ENCODE measurements at regions not wholly inside any gene's neighbourhood (a gene's known extent, or its start where the extent isn't known, plus 50 kb on each side); places are given as distances from the start of the nearest gene placed in this dataset.

- TF ChIP-seq, protein P1, sequence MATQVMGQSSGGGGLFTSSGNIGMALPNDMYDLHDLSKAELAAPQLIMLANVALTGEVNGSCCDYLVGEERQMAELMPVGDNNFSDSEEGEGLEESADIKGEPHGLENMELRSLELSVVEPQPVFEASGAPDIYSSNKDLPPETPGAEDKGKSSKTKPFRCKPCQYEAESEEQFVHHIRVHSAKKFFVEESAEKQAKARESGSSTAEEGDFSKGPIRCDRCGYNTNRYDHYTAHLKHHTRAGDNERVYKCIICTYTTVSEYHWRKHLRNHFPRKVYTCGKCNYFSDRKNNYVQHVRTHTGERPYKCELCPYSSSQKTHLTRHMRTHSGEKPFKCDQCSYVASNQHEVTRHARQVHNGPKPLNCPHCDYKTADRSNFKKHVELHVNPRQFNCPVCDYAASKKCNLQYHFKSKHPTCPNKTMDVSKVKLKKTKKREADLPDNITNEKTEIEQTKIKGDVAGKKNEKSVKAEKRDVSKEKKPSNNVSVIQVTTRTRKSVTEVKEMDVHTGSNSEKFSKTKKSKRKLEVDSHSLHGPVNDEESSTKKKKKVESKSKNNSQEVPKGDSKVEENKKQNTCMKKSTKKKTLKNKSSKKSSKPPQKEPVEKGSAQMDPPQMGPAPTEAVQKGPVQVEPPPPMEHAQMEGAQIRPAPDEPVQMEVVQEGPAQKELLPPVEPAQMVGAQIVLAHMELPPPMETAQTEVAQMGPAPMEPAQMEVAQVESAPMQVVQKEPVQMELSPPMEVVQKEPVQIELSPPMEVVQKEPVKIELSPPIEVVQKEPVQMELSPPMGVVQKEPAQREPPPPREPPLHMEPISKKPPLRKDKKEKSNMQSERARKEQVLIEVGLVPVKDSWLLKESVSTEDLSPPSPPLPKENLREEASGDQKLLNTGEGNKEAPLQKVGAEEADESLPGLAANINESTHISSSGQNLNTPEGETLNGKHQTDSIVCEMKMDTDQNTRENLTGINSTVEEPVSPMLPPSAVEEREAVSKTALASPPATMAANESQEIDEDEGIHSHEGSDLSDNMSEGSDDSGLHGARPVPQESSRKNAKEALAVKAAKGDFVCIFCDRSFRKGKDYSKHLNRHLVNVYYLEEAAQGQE (IDR thresholded peaks at IDR 0.05; ENCODE audit: unreplicated experiment), result no peak
- TF ChIP-seq ZNF114 (CRISPR knock-in tag; IDR thresholded peaks at IDR 0.05) (no peak), STAT1 (IDR thresholded peaks at IDR 0.05; ENCODE audit: unreplicated experiment) (no peak), NANOG (IDR thresholded peaks at IDR 0.05; ENCODE audit: borderline replicate concordance) (no peak), CREB1 (CRISPR knock-in tag; IDR thresholded peaks at IDR 0.05; ENCODE audit: low read depth) (no peak)
- TF ChIP-seq, protein P2, sequence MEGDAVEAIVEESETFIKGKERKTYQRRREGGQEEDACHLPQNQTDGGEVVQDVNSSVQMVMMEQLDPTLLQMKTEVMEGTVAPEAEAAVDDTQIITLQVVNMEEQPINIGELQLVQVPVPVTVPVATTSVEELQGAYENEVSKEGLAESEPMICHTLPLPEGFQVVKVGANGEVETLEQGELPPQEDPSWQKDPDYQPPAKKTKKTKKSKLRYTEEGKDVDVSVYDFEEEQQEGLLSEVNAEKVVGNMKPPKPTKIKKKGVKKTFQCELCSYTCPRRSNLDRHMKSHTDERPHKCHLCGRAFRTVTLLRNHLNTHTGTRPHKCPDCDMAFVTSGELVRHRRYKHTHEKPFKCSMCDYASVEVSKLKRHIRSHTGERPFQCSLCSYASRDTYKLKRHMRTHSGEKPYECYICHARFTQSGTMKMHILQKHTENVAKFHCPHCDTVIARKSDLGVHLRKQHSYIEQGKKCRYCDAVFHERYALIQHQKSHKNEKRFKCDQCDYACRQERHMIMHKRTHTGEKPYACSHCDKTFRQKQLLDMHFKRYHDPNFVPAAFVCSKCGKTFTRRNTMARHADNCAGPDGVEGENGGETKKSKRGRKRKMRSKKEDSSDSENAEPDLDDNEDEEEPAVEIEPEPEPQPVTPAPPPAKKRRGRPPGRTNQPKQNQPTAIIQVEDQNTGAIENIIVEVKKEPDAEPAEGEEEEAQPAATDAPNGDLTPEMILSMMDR (conservative IDR thresholded peaks at IDR 0.05; ENCODE audit: low read depth in 2 of 2), result no peak
- TF ChIP-seq, protein P3, sequence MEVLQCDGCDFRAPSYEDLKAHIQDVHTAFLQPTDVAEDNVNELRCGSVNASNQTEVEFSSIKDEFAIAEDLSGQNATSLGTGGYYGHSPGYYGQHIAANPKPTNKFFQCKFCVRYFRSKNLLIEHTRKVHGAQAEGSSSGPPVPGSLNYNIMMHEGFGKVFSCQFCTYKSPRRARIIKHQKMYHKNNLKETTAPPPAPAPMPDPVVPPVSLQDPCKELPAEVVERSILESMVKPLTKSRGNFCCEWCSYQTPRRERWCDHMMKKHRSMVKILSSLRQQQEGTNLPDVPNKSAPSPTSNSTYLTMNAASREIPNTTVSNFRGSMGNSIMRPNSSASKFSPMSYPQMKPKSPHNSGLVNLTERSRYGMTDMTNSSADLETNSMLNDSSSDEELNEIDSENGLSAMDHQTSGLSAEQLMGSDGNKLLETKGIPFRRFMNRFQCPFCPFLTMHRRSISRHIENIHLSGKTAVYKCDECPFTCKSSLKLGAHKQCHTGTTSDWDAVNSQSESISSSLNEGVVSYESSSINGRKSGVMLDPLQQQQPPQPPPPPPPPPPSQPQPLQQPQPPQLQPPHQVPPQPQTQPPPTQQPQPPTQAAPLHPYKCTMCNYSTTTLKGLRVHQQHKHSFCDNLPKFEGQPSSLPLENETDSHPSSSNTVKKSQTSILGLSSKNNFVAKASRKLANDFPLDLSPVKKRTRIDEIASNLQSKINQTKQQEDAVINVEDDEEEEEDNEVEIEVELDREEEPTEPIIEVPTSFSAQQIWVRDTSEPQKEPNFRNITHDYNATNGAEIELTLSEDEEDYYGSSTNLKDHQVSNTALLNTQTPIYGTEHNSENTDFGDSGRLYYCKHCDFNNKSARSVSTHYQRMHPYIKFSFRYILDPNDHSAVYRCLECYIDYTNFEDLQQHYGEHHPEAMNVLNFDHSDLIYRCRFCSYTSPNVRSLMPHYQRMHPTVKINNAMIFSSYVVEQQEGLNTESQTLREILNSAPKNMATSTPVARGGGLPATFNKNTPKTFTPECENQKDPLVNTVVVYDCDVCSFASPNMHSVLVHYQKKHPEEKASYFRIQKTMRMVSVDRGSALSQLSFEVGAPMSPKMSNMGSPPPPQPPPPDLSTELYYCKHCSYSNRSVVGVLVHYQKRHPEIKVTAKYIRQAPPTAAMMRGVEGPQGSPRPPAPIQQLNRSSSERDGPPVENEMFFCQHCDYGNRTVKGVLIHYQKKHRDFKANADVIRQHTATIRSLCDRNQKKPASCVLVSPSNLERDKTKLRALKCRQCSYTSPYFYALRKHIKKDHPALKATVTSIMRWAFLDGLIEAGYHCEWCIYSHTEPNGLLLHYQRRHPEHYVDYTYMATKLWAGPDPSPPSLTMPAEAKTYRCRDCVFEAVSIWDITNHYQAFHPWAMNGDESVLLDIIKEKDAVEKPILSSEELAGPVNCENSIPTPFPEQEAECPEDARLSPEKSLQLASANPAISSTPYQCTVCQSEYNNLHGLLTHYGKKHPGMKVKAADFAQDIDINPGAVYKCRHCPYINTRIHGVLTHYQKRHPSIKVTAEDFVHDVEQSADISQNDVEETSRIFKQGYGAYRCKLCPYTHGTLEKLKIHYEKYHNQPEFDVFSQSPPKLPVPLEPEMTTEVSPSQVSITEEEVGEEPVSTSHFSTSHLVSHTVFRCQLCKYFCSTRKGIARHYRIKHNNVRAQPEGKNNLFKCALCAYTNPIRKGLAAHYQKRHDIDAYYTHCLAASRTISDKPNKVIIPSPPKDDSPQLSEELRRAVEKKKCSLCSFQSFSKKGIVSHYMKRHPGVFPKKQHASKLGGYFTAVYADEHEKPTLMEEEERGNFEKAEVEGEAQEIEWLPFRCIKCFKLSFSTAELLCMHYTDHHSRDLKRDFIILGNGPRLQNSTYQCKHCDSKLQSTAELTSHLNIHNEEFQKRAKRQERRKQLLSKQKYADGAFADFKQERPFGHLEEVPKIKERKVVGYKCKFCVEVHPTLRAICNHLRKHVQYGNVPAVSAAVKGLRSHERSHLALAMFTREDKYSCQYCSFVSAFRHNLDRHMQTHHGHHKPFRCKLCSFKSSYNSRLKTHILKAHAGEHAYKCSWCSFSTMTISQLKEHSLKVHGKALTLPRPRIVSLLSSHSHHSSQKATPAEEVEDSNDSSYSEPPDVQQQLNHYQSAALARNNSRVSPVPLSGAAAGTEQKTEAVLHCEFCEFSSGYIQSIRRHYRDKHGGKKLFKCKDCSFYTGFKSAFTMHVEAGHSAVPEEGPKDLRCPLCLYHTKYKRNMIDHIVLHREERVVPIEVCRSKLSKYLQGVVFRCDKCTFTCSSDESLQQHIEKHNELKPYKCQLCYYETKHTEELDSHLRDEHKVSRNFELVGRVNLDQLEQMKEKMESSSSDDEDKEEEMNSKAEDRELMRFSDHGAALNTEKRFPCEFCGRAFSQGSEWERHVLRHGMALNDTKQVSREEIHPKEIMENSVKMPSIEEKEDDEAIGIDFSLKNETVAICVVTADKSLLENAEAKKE (CRISPR knock-in tag; IDR thresholded peaks at IDR 0.05), result no peak
- Mint-ChIP-seq H3K27me3 (ENCODE audit: insufficient read depth, low read depth, poor library complexity) (no peaks in the 10 kb centered on the region), H3K27ac (no peak overlapping the region), H3K4me3 (no peak overlapping the region), H3K36me3 (ENCODE audit: low read depth) (peaks cover 6% of the 10 kb centered on the region; the same call in 2 of the 3 replicates), H3K9me3 (peaks cover 14% of the 10 kb centered on the region), H3K4me1 (no peaks in the 10 kb centered on the region)
- Histone ChIP-seq H3F3A (replicated peaks; ENCODE audit: low read depth) (no peaks in the 10 kb centered on the region), H3K4me1 (ENCODE audit: insufficient read depth) (no peaks in the 10 kb centered on the region), H3K36me3 (ENCODE audit: insufficient read depth) (no peaks in the 10 kb centered on the region), H3K27me3 (ENCODE audit: insufficient read depth) (no peaks in the 10 kb centered on the region), H3K4me2 (no peak overlapping the region), H3K4me3 (no peak overlapping the region), H4K20me1 (replicated peaks; ENCODE audit: insufficient read depth) (no peaks in the 10 kb centered on the region), H3K79me2 (replicated peaks; ENCODE audit: insufficient read depth) (no peaks in the 10 kb centered on the region), H3K9me2 (ENCODE audit: insufficient read depth) (no peaks in the 10 kb centered on the region), H3K27ac (ENCODE audit: low read depth) (no peak overlapping the region), H2AFZ (no peak overlapping the region)
- no peak for DNase-seq (ENCODE audit: low spot score)
- no peak for ATAC-seq
Measured at GRCh38 chr13:64206430-64207225, 2791.0 kb upstream of the PCDH20 start.

All from GM23338 (cell line).